Islet of Langerhans (tissue), 1 donor: ENCODE measurements at regions not wholly inside any gene's neighbourhood (a gene's known extent, or its start where the extent isn't known, plus 50 kb on each side); places are given as distances from the start of the nearest gene placed in this dataset.

Source experiments
- FAIRE-seq: peaks from one replicate; lab custom pipeline; 2011; peaks lifted over from hg19 to GRCh38; lab: Jason Lieb, UNC

GRCh38 chr17:69764146-69764545 lies 310.9 kb upstream of the KCNJ16 start:
- peak; percentile 68 for FAIRE-seq

GRCh38 chr17:69769050-69769449 lies 306.0 kb upstream of the KCNJ16 start:
- no peak for FAIRE-seq

- FAIRE-seq: no peak
These were observed 301.9 kb upstream of the KCNJ16 start for GRCh38 chr17:69773081-69773480.

- no peak for FAIRE-seq
These were observed 295.4 kb upstream of the KCNJ16 start for GRCh38 chr17:69779378-69780214.

- no peak for FAIRE-seq
These were observed 291.2 kb upstream of the KCNJ16 start for GRCh38 chr17:69783865-69784264.

GRCh38 chr17:69788957-69789356 lies 286.1 kb upstream of the KCNJ16 start:
- no peak for FAIRE-seq

GRCh38 chr17:69796078-69796477 lies 278.9 kb upstream of the KCNJ16 start:
- no peak for FAIRE-seq

GRCh38 chr17:69800870-69801269 lies 274.2 kb upstream of the KCNJ16 start:
- no peak for FAIRE-seq

- FAIRE-seq: no peak
These were observed 273.7 kb upstream of the KCNJ16 start for GRCh38 chr17:69801368-69801767.

GRCh38 chr17:69802045-69802740 lies 272.8 kb upstream of the KCNJ16 start:
- no peak for FAIRE-seq

GRCh38 chr17:69809331-69809730 lies 265.7 kb upstream of the KCNJ16 start:
- FAIRE-seq: no peak

GRCh38 chr17:69810326-69810965 lies 264.6 kb upstream of the KCNJ16 start:
- no peak for FAIRE-seq

GRCh38 chr17:69812240-69812837 lies 262.7 kb upstream of the KCNJ16 start:
- FAIRE-seq: no peak

- FAIRE-seq: no peak
These were observed 261.0 kb upstream of the KCNJ16 start for GRCh38 chr17:69814031-69814430.

GRCh38 chr17:69815406-69815805 lies 259.6 kb upstream of the KCNJ16 start:
- no peak for FAIRE-seq

- no peak for FAIRE-seq
These were observed 256.6 kb upstream of the KCNJ16 start for GRCh38 chr17:69818467-69818866.

GRCh38 chr17:69819316-69820087 lies 255.5 kb upstream of the KCNJ16 start:
- FAIRE-seq: no peak

- no peak for FAIRE-seq
These were observed 254.1 kb upstream of the KCNJ16 start for GRCh38 chr17:69820876-69821473.

- no peak for FAIRE-seq
These were observed 252.6 kb upstream of the KCNJ16 start for GRCh38 chr17:69822314-69822875.

- peak; percentile 81 for FAIRE-seq
These were observed 246.9 kb upstream of the KCNJ16 start for GRCh38 chr17:69828087-69828486.

GRCh38 chr17:69834494-69834893 lies 240.5 kb upstream of the KCNJ16 start:
- no peak for FAIRE-seq
